Type B pancreatic cell (in vitro differentiated cells): ENCODE measurements at regions not wholly inside any gene's neighbourhood (a gene's known extent, or its start where the extent isn't known, plus 50 kb on each side); places are given as distances from the start of the nearest gene placed in this dataset.

Experiments used
- DNase-seq: peaks from one replicate; pipeline ENCODE4 v3.0.0; 2021; ENCODE audit warnings: mixed read lengths; ENCODE audit not compliant: unreplicated experiment; ENCODE audit errors: extremely low spot score
- H3K27ac Mint-ChIP-seq: 2 replicates; pipeline ENCODE4 v1.8.0; 2021; ENCODE audit warnings: mild to moderate bottlenecking, mixed read lengths
- H3K27me3 Mint-ChIP-seq: 2 replicates; pipeline ENCODE4 v1.8.0; 2021; ENCODE audit warnings: mixed read lengths
- H3K36me3 Mint-ChIP-seq: 2 replicates; pipeline ENCODE4 v1.8.0; 2021; ENCODE audit warnings: mixed read lengths
- H3K4me1 Mint-ChIP-seq: one replicate; pipeline ENCODE4 v1.8.0; 2021; ENCODE audit warnings: mixed read lengths; ENCODE audit not compliant: unreplicated experiment
- H3K4me3 Mint-ChIP-seq: 2 replicates; pipeline ENCODE4 v1.8.0; 2021; ENCODE audit warnings: mild to moderate bottlenecking, mixed read lengths
- H3K9me3 Mint-ChIP-seq: 2 replicates; pipeline ENCODE4 v1.8.0; 2021; ENCODE audit warnings: mixed read lengths
- TF ChIP-seq, protein P1 (sequence below): fragments of 200-600 bp; sonication (generic); conservative IDR thresholded peaks from 2 replicates; pipeline ENCODE4 v1.5.0; 2021; ENCODE audit warnings: antibody characterized with exemption, mild to moderate bottlenecking

DNA sequence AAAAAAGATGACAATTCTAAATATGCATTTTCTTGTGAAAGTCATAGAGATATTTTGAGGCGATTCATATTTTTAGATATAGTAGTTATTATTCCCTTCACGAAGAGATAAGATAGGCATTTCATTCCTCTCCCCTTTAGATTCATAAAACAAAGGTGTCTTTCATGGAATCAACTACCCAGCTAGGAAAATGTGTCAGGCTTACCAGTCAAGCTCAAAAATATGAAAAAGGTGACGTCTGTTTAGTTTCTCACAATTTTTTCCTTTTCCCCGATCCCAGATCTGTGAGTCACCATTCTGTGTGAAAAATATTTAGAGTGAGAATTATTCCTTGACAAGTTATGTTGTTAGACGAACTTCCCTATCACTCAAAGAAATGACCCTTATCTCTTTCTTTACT, 95.4 kb upstream of the FN1 start:
- no peaks in the 10 kb centered on the region for H3K27me3 Mint-ChIP-seq
- TF ChIP-seq, protein P1, sequence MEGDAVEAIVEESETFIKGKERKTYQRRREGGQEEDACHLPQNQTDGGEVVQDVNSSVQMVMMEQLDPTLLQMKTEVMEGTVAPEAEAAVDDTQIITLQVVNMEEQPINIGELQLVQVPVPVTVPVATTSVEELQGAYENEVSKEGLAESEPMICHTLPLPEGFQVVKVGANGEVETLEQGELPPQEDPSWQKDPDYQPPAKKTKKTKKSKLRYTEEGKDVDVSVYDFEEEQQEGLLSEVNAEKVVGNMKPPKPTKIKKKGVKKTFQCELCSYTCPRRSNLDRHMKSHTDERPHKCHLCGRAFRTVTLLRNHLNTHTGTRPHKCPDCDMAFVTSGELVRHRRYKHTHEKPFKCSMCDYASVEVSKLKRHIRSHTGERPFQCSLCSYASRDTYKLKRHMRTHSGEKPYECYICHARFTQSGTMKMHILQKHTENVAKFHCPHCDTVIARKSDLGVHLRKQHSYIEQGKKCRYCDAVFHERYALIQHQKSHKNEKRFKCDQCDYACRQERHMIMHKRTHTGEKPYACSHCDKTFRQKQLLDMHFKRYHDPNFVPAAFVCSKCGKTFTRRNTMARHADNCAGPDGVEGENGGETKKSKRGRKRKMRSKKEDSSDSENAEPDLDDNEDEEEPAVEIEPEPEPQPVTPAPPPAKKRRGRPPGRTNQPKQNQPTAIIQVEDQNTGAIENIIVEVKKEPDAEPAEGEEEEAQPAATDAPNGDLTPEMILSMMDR: no peak
- H3K9me3 Mint-ChIP-seq: peaks cover 18% of the 10 kb centered on the region
- no peak overlapping the region for H3K4me3 Mint-ChIP-seq
- no peaks in the 10 kb centered on the region for H3K36me3 Mint-ChIP-seq
- H3K27ac Mint-ChIP-seq: no peak overlapping the region
- DNase-seq: no peak
- peaks cover 20% of the 10 kb centered on the region for H3K4me1 Mint-ChIP-seq

DNA sequence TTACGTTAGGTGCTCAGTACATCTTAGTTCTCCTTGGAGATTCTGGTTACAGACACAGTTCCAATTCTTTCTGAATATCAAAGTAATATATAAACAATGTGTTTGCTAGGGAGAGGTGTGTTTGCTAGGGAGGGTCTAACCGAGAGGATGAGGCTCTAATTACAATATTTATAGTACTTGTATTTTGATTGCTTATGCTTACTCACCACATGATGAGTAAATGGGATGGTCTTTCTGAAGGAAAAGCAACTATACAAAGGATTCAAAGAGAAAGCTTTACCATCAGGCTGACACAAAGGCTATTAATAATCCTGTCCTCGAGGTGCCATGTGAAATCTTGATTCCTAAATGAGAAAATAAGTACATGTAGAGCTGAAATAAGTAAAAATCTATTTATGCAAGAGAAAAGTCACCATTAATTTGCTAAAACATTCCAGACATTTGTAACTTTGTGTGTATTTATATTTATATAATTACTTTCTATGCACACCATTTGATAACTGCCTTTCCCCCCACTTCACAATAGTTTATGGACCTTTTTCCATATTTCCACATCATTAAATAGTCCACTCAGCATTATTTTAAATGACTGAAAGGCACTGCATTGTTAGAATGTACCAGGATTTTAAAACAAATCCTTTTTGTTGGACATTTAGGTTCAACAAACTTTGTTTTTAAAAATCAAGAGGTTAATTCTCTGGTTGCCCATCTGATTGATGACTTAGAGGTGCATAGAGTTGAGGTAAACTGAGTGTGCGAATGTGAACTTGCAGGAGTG, 94.5 kb upstream of the FN1 start:
- no peak overlapping the region for H3K4me3 Mint-ChIP-seq
- no peak overlapping the region for H3K27ac Mint-ChIP-seq
- no peaks in the 10 kb centered on the region for H3K27me3 Mint-ChIP-seq
- H3K9me3 Mint-ChIP-seq: peaks cover 18% of the 10 kb centered on the region
- DNase-seq: no peak
- H3K4me1 Mint-ChIP-seq: peaks cover 22% of the 10 kb centered on the region
- TF ChIP-seq, protein P1: no peak
- no peaks in the 10 kb centered on the region for H3K36me3 Mint-ChIP-seq

DNA sequence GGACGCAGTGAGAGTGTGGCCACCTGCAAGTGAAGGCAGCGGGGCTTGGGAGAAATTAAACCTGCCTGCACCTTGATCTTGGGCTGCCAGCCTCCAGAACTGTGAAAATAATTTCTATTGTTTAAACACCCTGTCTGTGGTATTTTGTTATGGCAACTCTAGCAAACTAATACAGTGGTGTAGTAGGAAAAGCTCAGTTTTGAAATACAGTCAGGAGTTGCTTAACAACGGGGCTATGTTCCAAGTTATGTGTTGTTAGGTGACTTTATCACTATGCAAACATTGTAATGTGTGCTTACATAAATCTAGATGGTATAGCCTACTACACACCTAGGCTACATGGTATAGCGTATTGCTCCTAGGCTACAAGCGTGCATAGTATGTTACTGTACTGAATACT, 93.4 kb upstream of the FN1 start:
- Mint-ChIP-seq H3K36me3 (no peaks in the 10 kb centered on the region), H3K27ac (no peak overlapping the region), H3K4me3 (no peak overlapping the region), H3K27me3 (no peaks in the 10 kb centered on the region), H3K4me1 (peaks cover 17% of the 10 kb centered on the region), H3K9me3 (peaks cover 10% of the 10 kb centered on the region)
- TF ChIP-seq, protein P1: no peak
- DNase-seq: no peak

DNA sequence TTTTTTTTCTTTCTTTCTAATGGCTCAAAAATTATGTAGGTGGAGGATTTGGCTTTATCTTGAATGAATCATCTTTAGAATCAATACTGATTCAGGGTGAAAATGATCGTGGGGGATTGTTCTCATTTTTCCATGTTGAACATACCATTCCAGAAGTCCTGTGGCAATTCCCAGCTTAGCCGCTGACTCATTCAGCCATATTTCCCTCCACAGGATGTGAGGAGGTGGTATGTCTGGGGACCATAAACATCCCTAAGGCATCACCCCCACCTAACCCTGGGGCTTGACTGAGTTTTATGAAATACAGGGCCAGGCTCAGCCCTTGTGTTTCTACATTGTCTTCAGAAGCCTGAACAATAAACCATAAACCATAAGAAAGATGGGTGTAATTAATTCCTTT, 92.7 kb upstream of the FN1 start:
- Mint-ChIP-seq H3K4me1 (peaks cover 17% of the 10 kb centered on the region), H3K9me3 (peaks cover 10% of the 10 kb centered on the region), H3K4me3 (no peak overlapping the region), H3K36me3 (no peaks in the 10 kb centered on the region), H3K27me3 (no peaks in the 10 kb centered on the region), H3K27ac (no peak overlapping the region)
- TF ChIP-seq, protein P1: no peak
- DNase-seq: no peak

DNA sequence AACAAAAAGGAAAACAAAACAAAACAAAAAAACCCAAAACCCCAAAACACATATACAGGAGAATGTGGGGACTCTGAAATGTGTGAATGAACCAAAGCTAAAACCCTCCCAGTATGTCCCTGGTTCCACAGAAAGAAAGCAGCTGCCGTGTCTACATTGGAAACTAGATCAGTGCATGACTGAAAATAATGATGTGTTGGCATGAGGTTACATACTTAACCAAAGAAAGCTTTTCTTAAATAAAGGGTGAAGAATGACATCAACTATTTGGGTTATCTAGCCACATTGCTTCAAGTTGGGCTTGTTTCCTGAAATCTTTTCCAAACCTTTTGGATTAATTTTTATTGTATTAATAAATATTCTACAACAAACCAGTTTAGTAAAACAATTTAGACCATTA, 91.9 kb upstream of the FN1 start:
- H3K4me3 Mint-ChIP-seq: no peak overlapping the region
- no peaks in the 10 kb centered on the region for H3K36me3 Mint-ChIP-seq
- DNase-seq: no peak
- TF ChIP-seq, protein P1: no peak
- H3K4me1 Mint-ChIP-seq: peaks cover 17% of the 10 kb centered on the region
- no peak overlapping the region for H3K27ac Mint-ChIP-seq
- peaks cover 5% of the 10 kb centered on the region for H3K9me3 Mint-ChIP-seq
- no peaks in the 10 kb centered on the region for H3K27me3 Mint-ChIP-seq
